H9 (cell line): ENCODE measurements at regions not wholly inside any gene's neighbourhood (a gene's known extent, or its start where the extent isn't known, plus 50 kb on each side); places are given as distances from the start of the nearest gene placed in this dataset.

Source experiments
- DNase-seq: peaks from one replicate; pipeline ENCODE4 v3.0.0-alpha.2; 2017
- H2AFZ ChIP-seq: one replicate; pipeline ENCODE4 v1.6.1; 2013; ENCODE audit warnings: mild to moderate bottlenecking, low read length, control low read depth, moderate library complexity
- H2AK5ac ChIP-seq: 2 replicates; pipeline ENCODE4 v1.6.1; 2013; ENCODE audit warnings: low read length, control low read depth, mixed read lengths; ENCODE audit not compliant: insufficient read length
- H2BK120ac ChIP-seq: one replicate; pipeline ENCODE4 v1.6.1; 2013; ENCODE audit warnings: low read depth, mild to moderate bottlenecking, low read length, control low read depth, inconsistent platforms; ENCODE audit not compliant: poor library complexity, severe bottlenecking
- H2BK12ac ChIP-seq: 2 replicates; pipeline ENCODE4 v1.6.1; 2013; ENCODE audit warnings: low read length, control low read depth, mixed read lengths, low read depth; ENCODE audit not compliant: insufficient read length
- H2BK15ac ChIP-seq: 2 replicates; pipeline ENCODE4 v1.6.1; 2013; ENCODE audit warnings: low read depth, low read length, control low read depth
- H2BK20ac ChIP-seq: one replicate; pipeline ENCODE4 v1.6.1; 2013; ENCODE audit warnings: low read depth, mild to moderate bottlenecking, low read length, control low read depth, inconsistent platforms; ENCODE audit not compliant: poor library complexity, severe bottlenecking
- H2BK5ac ChIP-seq: 2 replicates; pipeline ENCODE4 v1.6.1; 2013; ENCODE audit warnings: low read length, control low read depth, mixed read lengths; ENCODE audit not compliant: insufficient read length
- H3K14ac ChIP-seq: 2 replicates; pipeline ENCODE4 v1.6.1; 2013; ENCODE audit warnings: low read length, control low read depth; ENCODE audit not compliant: insufficient read depth
- H3K18ac ChIP-seq: 2 replicates; pipeline ENCODE4 v1.6.1; 2013; ENCODE audit warnings: low read depth, mild to moderate bottlenecking, mixed read lengths, low read length, control low read depth; ENCODE audit not compliant: insufficient read length
- H3K23ac ChIP-seq: 2 replicates; pipeline ENCODE4 v1.6.1; 2013; ENCODE audit warnings: low read length, control low read depth, mixed read lengths, low read depth; ENCODE audit not compliant: insufficient read length
- H3K23me2 ChIP-seq: 2 replicates; pipeline ENCODE4 v1.6.1; 2013; ENCODE audit warnings: low read depth, mild to moderate bottlenecking, mixed read lengths, low read length, control low read depth; ENCODE audit not compliant: insufficient read length, poor library complexity, severe bottlenecking
- H3K27ac ChIP-seq: 2 replicates; pipeline ENCODE4 v1.5.1; 2013; ENCODE audit warnings: low read length, control low read depth, mixed read lengths, low read depth; ENCODE audit not compliant: insufficient read length
- H3K27me3 ChIP-seq: 2 replicates; pipeline ENCODE4 v1.6.1; 2013; ENCODE audit warnings: low read length, control low read depth, inconsistent platforms; ENCODE audit not compliant: insufficient read depth
- H3K4ac ChIP-seq: 2 replicates; pipeline ENCODE4 v1.6.1; 2013; ENCODE audit warnings: low read depth, mild to moderate bottlenecking, control low read depth, inconsistent platforms, low read length, moderate library complexity
- H3K4me1 ChIP-seq: 2 replicates; pipeline ENCODE4 v1.6.1; 2013; ENCODE audit warnings: low read length, control low read depth, inconsistent platforms; ENCODE audit not compliant: insufficient read depth
- H3K4me2 ChIP-seq: 2 replicates; pipeline ENCODE4 v1.6.1; 2013; ENCODE audit warnings: low read length, control low read depth, mixed read lengths; ENCODE audit not compliant: insufficient read length, insufficient read depth
- H3K56ac ChIP-seq: 2 replicates; pipeline ENCODE4 v1.6.1; 2013; ENCODE audit warnings: low read depth, mild to moderate bottlenecking, mixed read lengths, low read length, control low read depth; ENCODE audit not compliant: insufficient read length
- H3K79me1 ChIP-seq: 2 replicates; pipeline ENCODE4 v1.6.1; 2013; ENCODE audit warnings: low read depth, mild to moderate bottlenecking, moderate library complexity, low read length, control low read depth, inconsistent platforms; ENCODE audit not compliant: insufficient read depth, poor library complexity, severe bottlenecking
- H3K79me2 ChIP-seq: 2 replicates; pipeline ENCODE4 v1.6.1; 2013; ENCODE audit warnings: low read length, control low read depth, inconsistent platforms; ENCODE audit not compliant: insufficient read depth
- H3K9ac ChIP-seq: 2 replicates; pipeline ENCODE4 v1.6.1; 2013; ENCODE audit warnings: low read length, control low read depth, mixed read lengths; ENCODE audit not compliant: insufficient read length; ENCODE audit errors: extremely low read depth
- H3K9me3 ChIP-seq: one replicate; pipeline ENCODE4 v1.6.1; 2013; ENCODE audit warnings: low read depth, low read length, inconsistent platforms; ENCODE audit not compliant: control insufficient read depth
- H3T11ph ChIP-seq: one replicate; pipeline ENCODE4 v1.6.1; 2013; ENCODE audit warnings: mild to moderate bottlenecking, low read length, control low read depth, inconsistent platforms
- H4K20me1 ChIP-seq: one replicate; pipeline ENCODE4 v1.6.1; 2013; ENCODE audit not compliant: control insufficient read depth, insufficient read length, insufficient read depth
- H4K5ac ChIP-seq: 2 replicates; pipeline ENCODE4 v1.6.1; 2013; ENCODE audit warnings: low read depth, mild to moderate bottlenecking, mixed read lengths, low read length, control low read depth; ENCODE audit not compliant: insufficient read length
- H4K8ac ChIP-seq: replicated peaks from 2 replicates; pipeline ENCODE4 v1.6.1; 2013; ENCODE audit warnings: low read length, control low read depth, mixed read lengths, low read depth; ENCODE audit not compliant: insufficient read length
- H4K91ac ChIP-seq: 2 replicates; pipeline ENCODE4 v1.6.1; 2013; ENCODE audit warnings: low read depth, mild to moderate bottlenecking, moderate library complexity, mixed read lengths, low read length, control low read depth; ENCODE audit not compliant: insufficient read length
- H3K27ac Mint-ChIP-seq, 3 experiments: 2 replicates in 2 of 3; 3 replicates in 1 of 3; pipeline ENCODE4 v1.8.0; 2020 to 2021; ENCODE audit warnings: mixed read lengths in 3 of 3, mild to moderate bottlenecking in 1 of 3, moderate library complexity in 1 of 3
- H3K27me3 Mint-ChIP-seq: 2 replicates; pipeline ENCODE4 v1.8.0; 2021; ENCODE audit warnings: low read depth, mild to moderate bottlenecking, moderate library complexity, mixed read lengths
- H3K36me3 Mint-ChIP-seq, 3 experiments: 2 replicates in 2 of 3; 3 replicates in 1 of 3; pipeline ENCODE4 v1.8.0; 2020 to 2021; ENCODE audit warnings: low read depth in 3 of 3, mixed read lengths in 3 of 3; ENCODE audit not compliant: insufficient read depth in 1 of 3
- H3K4me1 Mint-ChIP-seq, 2 experiments: 2 replicates each; pipeline ENCODE4 v1.8.0; 2020; ENCODE audit warnings: mixed read lengths in 2 of 2
- H3K4me3 Mint-ChIP-seq, 2 experiments: 2 replicates in 1 of 2; 3 replicates in 1 of 2; pipeline ENCODE4 v1.8.0; 2020 to 2021; ENCODE audit warnings: mild to moderate bottlenecking in 2 of 2, mixed read lengths in 2 of 2, moderate library complexity in 1 of 2
- H3K9me3 Mint-ChIP-seq, 2 experiments: 2 replicates in 1 of 2; 3 replicates in 1 of 2; pipeline ENCODE4 v1.8.0; 2020; ENCODE audit warnings: mild to moderate bottlenecking in 2 of 2, mixed read lengths in 2 of 2, moderate library complexity in 1 of 2
- WGBS: extraction: QIAGEN DNeasy Blood & Tissue Kit; methylation state at CpG from one replicate; pipeline ENCODE4 v1.1.7; 2013; ENCODE audit warnings: missing lambda C conversion rate, low lambda C conversion rate, mixed read lengths; ENCODE audit not compliant: insufficient read length; ENCODE audit errors: extremely low coverage; 5-methylcytosine and 5-hydroxymethylcytosine counted together
- TF ChIP-seq, protein P1 (sequence below): fragments of 200-600 bp; sonication (generic); conservative IDR thresholded peaks from 3 replicates; pipeline ENCODE4 v1.8.0; 2021; ENCODE audit warnings: antibody characterized with exemption, mild to moderate bottlenecking

DNA sequence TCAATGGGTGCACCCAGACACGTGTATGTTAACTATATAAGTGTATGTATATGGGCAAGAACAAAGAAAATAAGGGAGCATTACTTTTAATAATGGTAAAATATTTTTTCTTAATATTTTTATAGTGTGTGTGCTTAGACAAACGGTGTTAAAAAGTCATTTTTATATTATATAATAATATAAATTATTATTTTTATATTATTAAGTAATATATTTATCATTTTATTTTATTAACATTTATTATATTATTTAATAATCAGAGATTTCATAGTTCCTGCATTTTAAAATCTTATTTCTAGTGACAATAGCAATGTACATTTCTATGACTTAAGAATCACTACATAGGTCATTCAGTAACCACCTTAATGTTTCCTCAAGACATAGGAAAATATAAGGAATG, 184.4 kb downstream of the SLITRK5 start:
- Mint-ChIP-seq H3K27ac (no peak overlapping the region), H3K27me3 (no peaks in the 10 kb centered on the region), H3K4me3 (no peak overlapping the region), H3K9me3 (peaks cover 2 to 5% of the 10 kb centered on the region in 2 experiments; a peak in 3 of 5 replicates), H3K4me1 (peaks cover 3 to 6% of the 10 kb centered on the region in 2 experiments; a peak in 1 of 4 replicates), H3K36me3 (peaks cover 0 to 10% (median 0%) of the 10 kb centered on the region in 3 experiments; a peak in 1 of 7 replicates)
- no CpG with 5 or more reads among the region's 2 CpGs for WGBS
- no peak overlapping the region for H4K8ac ChIP-seq
- H3K27ac ChIP-seq: no peak overlapping the region
- no peak overlapping the region for H3K18ac ChIP-seq
- no peak overlapping the region for H3K9ac ChIP-seq
- no peak overlapping the region for H2BK15ac ChIP-seq
- no peak overlapping the region for H3K14ac ChIP-seq
- H2BK120ac ChIP-seq: no peak overlapping the region
- H3K79me1 ChIP-seq: no peaks in the 10 kb centered on the region
- no peak overlapping the region for H2AFZ ChIP-seq
- no peaks in the 10 kb centered on the region for H3K27me3 ChIP-seq
- no peaks in the 10 kb centered on the region for H4K20me1 ChIP-seq
- no peak overlapping the region for H2BK5ac ChIP-seq
- H2BK12ac ChIP-seq: no peak overlapping the region
- no peaks in the 10 kb centered on the region for H3K79me2 ChIP-seq
- no peak overlapping the region for H3K56ac ChIP-seq
- no peak overlapping the region for H4K5ac ChIP-seq
- H3K4me2 ChIP-seq: no peak overlapping the region
- no peak overlapping the region for H3T11ph ChIP-seq
- no peaks in the 10 kb centered on the region for H3K9me3 ChIP-seq
- no peaks in the 10 kb centered on the region for H3K23me2 ChIP-seq
- DNase-seq: no peak
- TF ChIP-seq, protein P1, sequence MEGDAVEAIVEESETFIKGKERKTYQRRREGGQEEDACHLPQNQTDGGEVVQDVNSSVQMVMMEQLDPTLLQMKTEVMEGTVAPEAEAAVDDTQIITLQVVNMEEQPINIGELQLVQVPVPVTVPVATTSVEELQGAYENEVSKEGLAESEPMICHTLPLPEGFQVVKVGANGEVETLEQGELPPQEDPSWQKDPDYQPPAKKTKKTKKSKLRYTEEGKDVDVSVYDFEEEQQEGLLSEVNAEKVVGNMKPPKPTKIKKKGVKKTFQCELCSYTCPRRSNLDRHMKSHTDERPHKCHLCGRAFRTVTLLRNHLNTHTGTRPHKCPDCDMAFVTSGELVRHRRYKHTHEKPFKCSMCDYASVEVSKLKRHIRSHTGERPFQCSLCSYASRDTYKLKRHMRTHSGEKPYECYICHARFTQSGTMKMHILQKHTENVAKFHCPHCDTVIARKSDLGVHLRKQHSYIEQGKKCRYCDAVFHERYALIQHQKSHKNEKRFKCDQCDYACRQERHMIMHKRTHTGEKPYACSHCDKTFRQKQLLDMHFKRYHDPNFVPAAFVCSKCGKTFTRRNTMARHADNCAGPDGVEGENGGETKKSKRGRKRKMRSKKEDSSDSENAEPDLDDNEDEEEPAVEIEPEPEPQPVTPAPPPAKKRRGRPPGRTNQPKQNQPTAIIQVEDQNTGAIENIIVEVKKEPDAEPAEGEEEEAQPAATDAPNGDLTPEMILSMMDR: no peak
- H4K91ac ChIP-seq: no peak overlapping the region
- no peak overlapping the region for H3K4ac ChIP-seq
- no peak overlapping the region for H3K23ac ChIP-seq
- H2BK20ac ChIP-seq: no peak overlapping the region
- no peaks in the 10 kb centered on the region; the same call in 1 of the 2 replicates for H3K4me1 ChIP-seq
- H2AK5ac ChIP-seq: no peak overlapping the region
